Thyroid gland (tissue), 4 donors: ENCODE measurements at regions not wholly inside any gene's neighbourhood (a gene's known extent, or its start where the extent isn't known, plus 50 kb on each side); places are given as distances from the start of the nearest gene placed in this dataset.

ENCODE experiments used
- DNase-seq, 2 donors: peaks; one replicate each; pipeline ENCODE4 v3.0.0-alpha.2; 2019
- H3K27ac ChIP-seq, 3 donors: fragments of 200-600 bp; sonication (generic); 1 replicate in 2 of 3; 2 replicates in 1 of 3; pipeline ENCODE4 v1.5.1; 2016 to 2019; ENCODE audit warnings: mild to moderate bottlenecking in 1 of 3, moderate library complexity in 1 of 3
- H3K27me3 ChIP-seq: fragments of 200-600 bp; sonication (generic); one replicate; pipeline ENCODE4 v1.5.1; 2019
- H3K36me3 ChIP-seq, 2 donors: fragments of 200-600 bp; sonication (generic); one replicate each; pipeline ENCODE4 v1.5.1; 2016 to 2019
- H3K4me1 ChIP-seq, 2 donors: fragments of 200-600 bp; sonication (generic); one replicate each; pipeline ENCODE4 v1.5.1; 2017 to 2019
- H3K4me3 ChIP-seq, 3 donors: fragments of 200-600 bp; sonication (generic); replicated peaks in 1 of 3; 1 replicate in 2 of 3; 2 replicates in 1 of 3; pipeline ENCODE4 v1.5.1; 2016; ENCODE audit warnings: mild to moderate bottlenecking in 1 of 3
- H3K9me3 ChIP-seq: fragments of 200-600 bp; sonication (generic); one replicate; pipeline ENCODE4 v1.5.1; 2017
- CTCF ChIP-seq, 6 experiments: fragments of 200-600 bp in 3 of 6; fragments of 450-650 bp in 3 of 6; sonication (generic) in 3 of 6; IDR thresholded peaks; one replicate each; pipeline ENCODE4 v1.5.1; 2016 to 2019; ENCODE audit warnings: antibody characterized with exemption in 6 of 6, mild to moderate bottlenecking in 2 of 6, inconsistent platforms in 1 of 6, moderate library complexity in 1 of 6
- POLR2A ChIP-seq, 2 donors: fragments of 450-650 bp; IDR thresholded peaks; one replicate each; pipeline ENCODE4 v1.6.1; 2017; ENCODE audit warnings: antibody characterized with exemption in 2 of 2, mild to moderate bottlenecking in 2 of 2, moderate library complexity in 1 of 2
- WGBS, 2 donors: methylation state at CpG; one replicate each; pipeline ENCODE4 v1.1.5; 2017; 5-methylcytosine and 5-hydroxymethylcytosine counted together
- intact Hi-C: fragments of 100-400 bp; cut with DNase I; formaldehyde crosslinking; loops from one replicate; pipeline ENCODE4 v1.15.1; 2023

- H3K27ac ChIP-seq: no peak overlapping the region
- no peaks in the 10 kb centered on the region for H3K9me3 ChIP-seq
- intact Hi-C loops: no loop called here
- no peaks in the 10 kb centered on the region for H3K27me3 ChIP-seq
- no peaks in the 10 kb centered on the region for H3K4me1 ChIP-seq
- no peaks in the 10 kb centered on the region for H3K36me3 ChIP-seq
- no peak for DNase-seq
- no peak overlapping the region for H3K4me3 ChIP-seq
- TF ChIP-seq POLR2A (IDR thresholded peaks at IDR 0.05): no peak
- no peak for TF ChIP-seq CTCF (IDR thresholded peaks at IDR 0.05)
Measured at GRCh38 chr21:23986987-23987386, 1620.3 kb downstream of the MRPL39 start.

GRCh38 chr21:23986214-23986613 lies 1621.1 kb downstream of the MRPL39 start:
- no peak for TF ChIP-seq POLR2A (IDR thresholded peaks at IDR 0.05)
- TF ChIP-seq CTCF (IDR thresholded peaks at IDR 0.05): no peak
- Histone ChIP-seq H3K9me3 (no peaks in the 10 kb centered on the region), H3K27ac (no peak overlapping the region), H3K4me3 (no peak overlapping the region), H3K36me3 (no peaks in the 10 kb centered on the region), H3K27me3 (no peaks in the 10 kb centered on the region), H3K4me1 (no peaks in the 10 kb centered on the region)
- no peak for DNase-seq
- WGBS, 2 donors: 66 to 75% methylated on average over 2 of the region's 2 CpGs
- intact Hi-C loops: no loop called here

- H3K27ac ChIP-seq: no peak overlapping the region
- intact Hi-C loops: no loop called here
- 73 to 76% methylated on average over 4 of the region's 4 CpGs for WGBS, 2 donors
- H3K4me3 ChIP-seq: no peak overlapping the region
- no peak for DNase-seq
- H3K27me3 ChIP-seq: no peaks in the 10 kb centered on the region
- TF ChIP-seq POLR2A (IDR thresholded peaks at IDR 0.05): no peak
- no peak for TF ChIP-seq CTCF (IDR thresholded peaks at IDR 0.05)
- H3K4me1 ChIP-seq: no peaks in the 10 kb centered on the region
- no peaks in the 10 kb centered on the region for H3K9me3 ChIP-seq
- H3K36me3 ChIP-seq: no peaks in the 10 kb centered on the region
Measured at GRCh38 chr21:23982546-23982945, 1624.7 kb downstream of the MRPL39 start.

GRCh38 chr21:23977971-23978370 lies 1629.3 kb downstream of the MRPL39 start:
- 74% methylated on average over 2 of the region's 2 CpGs for WGBS, 2 donors

More at GRCh38 chr21:23977971-23978370, 1629.3 kb downstream of the MRPL39 start:
- TF ChIP-seq POLR2A (IDR thresholded peaks at IDR 0.05): no peak
- no peak for TF ChIP-seq CTCF (IDR thresholded peaks at IDR 0.05)
- Histone ChIP-seq H3K27ac (no peak overlapping the region), H3K4me3 (no peak overlapping the region), H3K36me3 (no peaks in the 10 kb centered on the region), H3K9me3 (no peaks in the 10 kb centered on the region), H3K4me1 (no peaks in the 10 kb centered on the region), H3K27me3 (no peaks in the 10 kb centered on the region)
- no peak for DNase-seq
- intact Hi-C loops: no loop called here
